Right lobe of liver (tissue), 4 donors: ENCODE measurements at regions not wholly inside any gene's neighbourhood (a gene's known extent, or its start where the extent isn't known, plus 50 kb on each side); places are given as distances from the start of the nearest gene placed in this dataset.

Experiments
- CTCF ChIP-seq, 4 donors: fragments of 200-600 bp in 3 of 4; fragments of 450-650 bp in 1 of 4; IDR thresholded peaks; one replicate each; pipeline versions ENCODE4 v1.5.1 to v1.8.0; 2016 to 2022; ENCODE audit warnings: antibody characterized with exemption in 4 of 4, mild to moderate bottlenecking in 2 of 4
- POLR2A ChIP-seq: fragments of 450-650 bp; IDR thresholded peaks from one replicate; pipeline ENCODE4 v1.6.1; 2017; ENCODE audit warnings: antibody characterized with exemption, mild to moderate bottlenecking
- donor health status: DM: no; HTN: no; CAD: no.
- donor health status: DM: no; HTN: no; CAD: no.
- donor health status: DM: no; HTN: yes; CAD: no.

- TF ChIP-seq CTCF (IDR thresholded peaks at IDR 0.05) (no peak), POLR2A (no peak)
Measured at GRCh38 chr20:12502443-12502842, 506.3 kb upstream of the SPTLC3 start.
